HG03378 (cell line): ENCODE measurements at regions not wholly inside any gene's neighbourhood (a gene's known extent, or its start where the extent isn't known, plus 50 kb on each side); places are given as distances from the start of the nearest gene placed in this dataset.
"Not testable (repeated sequence)": the region's sequence is repeated elsewhere in the genome, so short reads cannot be mapped to it uniquely, and the experiment has no call there.

Source experiments
- ATAC-seq: cut with Tn5 transposase; IDR thresholded peaks from one replicate; pipeline ENCODE4 v1.9.1; 2021; ENCODE audit warnings: mild to moderate bottlenecking, moderate library complexity; ENCODE audit not compliant: unreplicated experiment

DNA sequence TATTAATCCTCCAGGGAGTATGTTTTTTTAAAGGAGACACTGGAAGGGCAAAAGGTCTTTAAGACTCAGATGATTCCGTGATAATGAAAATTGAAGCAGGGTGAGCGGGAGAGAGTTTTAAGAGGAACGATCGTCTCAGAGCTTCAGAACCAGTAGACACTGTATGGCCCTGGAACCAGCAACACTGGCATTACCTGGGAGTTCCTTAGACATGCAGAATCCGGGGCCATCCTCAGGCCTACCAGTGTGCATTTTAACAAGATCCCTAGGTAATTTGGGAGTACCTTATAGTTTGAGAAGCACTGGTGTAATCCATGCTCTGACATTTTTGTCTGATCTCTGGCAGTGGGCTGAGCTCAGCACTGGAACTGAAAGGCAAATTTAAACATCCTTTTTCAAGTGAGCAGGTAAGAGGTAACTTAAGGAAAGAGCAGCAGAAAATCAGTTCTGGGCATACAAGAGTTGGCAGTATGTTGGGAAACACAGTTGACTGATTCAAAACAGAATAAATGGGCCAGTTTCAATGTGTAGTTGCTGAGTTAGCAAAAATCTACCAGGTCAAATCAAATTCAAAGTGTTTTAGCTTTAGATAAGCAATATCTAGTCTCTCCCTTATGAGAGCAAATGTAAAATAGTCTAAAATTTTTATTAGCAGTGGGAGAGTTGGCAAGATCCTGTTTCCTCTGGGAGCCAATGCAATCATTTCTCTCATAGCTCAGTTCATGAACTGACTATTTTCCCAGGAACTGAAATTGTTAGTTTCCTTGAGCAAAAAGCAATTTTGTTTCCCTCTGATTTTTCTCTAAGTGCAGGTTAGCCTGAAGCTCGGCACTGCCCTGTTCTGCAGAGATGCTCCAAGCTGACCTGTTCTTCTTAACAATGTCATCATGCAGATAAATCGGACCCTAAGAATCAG, 97.2 kb upstream of the ELMO1 start:
- ATAC-seq: no peak

DNA sequence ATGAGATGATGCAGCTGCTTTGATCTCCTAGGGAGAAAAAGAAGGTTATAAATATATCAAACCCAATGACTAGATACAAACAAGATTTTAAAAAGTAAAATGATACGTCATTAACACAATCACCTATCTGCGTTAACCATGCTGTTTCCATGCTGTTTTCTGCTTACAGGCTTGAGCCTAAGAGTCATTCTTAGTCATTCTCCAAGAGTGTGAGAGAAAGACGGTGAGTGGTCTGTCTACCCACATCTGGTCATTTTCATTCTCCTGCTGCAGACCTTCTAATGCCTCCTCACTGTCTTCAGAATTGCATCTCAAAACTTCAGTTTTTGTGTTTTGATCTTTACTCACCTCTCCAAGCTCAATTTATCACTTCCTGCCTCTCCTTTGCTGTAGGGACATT, 98.0 kb upstream of the ELMO1 start:
- ATAC-seq: no peak

DNA sequence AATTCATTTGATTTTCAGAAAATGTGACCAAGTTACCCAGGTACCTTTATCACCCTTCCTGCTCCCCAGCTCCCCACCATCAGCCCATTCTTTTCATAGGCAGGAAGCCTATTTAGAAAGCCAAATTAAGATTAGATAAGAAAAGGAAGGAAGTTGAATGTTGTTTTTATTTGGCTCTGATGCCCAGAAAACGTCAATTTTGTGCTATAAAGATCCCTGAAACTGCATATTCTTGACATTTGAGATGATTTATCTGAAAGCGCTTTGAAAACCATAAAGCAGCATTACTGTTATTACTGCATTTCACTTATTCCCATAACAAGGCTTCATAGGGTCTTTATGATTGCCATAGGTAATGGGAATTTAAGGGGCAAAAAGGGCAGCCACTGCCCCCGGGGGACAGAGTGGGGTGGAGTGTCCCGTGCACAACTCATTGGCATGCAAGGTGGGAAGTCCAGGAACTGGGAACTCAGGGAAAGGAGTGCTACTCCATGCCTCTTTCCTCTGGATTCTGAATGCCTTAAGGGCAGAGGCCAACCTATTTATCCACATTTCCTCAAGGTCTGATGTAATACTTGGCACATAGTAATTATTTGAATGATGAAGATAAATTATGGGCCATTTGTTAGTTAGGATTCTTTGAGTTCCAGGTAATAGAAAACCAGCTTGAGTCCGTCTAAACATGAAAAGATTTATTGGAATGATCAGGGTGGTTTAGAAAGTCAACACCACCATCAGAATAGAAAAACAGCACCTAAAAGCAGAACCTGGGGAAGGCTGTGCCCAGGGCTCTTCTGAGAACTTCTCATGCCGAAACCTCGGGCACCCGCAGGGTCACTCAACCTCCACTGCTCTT, 100.6 kb upstream of the ELMO1 start:
- no peak for ATAC-seq

DNA sequence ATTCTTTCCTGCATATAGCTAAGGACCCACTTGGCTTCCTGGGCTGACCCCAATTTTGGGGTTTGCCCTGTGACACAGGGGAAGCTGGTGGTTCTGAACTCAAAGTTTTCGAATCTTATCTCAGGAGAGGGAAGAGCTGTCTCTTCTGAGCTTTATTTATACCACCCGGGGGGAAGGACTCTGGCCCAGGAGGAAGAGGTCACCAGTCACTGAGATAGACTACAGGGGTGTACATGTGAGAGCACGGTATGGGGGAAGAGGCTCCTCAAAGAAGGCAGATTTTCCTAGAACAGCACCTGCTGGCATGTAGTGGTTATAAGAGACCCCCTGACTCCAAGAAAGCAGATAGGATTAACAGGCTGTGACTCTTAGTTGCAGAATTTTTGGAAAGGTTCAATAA, 101.8 kb upstream of the ELMO1 start:
- ATAC-seq: no peak

DNA sequence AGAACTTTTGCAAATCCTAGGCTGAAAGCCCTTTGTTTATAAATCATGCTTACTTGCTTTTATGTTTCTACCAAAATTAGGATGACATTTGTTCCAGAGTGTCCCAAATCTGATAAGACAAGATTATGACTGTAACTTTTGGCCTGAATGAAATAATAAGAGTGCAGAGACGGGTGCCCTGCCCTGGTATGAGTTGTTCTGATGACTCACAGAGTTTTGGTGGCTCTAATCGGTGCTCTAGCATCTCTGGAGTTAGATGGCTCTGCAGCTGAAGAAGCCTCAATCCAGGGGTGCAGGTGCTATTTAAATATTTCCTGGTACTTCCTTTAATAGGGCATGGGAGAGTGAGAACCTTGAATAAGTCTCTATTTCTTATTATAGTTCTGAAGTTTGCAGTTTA, 102.2 kb upstream of the ELMO1 start:
- no peak for ATAC-seq

DNA sequence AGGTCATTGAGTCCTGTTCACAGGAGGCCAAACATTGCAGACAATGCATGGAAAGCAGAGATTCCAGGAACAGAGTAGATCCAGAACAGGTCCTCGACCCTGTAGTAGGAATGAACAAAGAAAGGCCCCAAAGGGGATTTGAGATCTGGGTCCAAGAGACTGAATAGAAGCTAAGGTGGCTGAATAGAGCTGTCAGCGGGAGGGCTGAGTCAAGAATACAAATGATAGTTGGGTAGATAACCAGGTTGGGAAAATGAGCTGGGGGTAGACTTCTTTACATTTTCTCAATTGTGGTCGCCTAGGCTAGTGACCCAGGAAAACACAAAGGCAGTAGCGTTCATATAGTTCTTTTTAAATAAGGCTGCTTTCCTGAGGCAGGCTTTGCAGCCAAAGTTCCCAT, 103.4 kb upstream of the ELMO1 start:
- no peak for ATAC-seq

DNA sequence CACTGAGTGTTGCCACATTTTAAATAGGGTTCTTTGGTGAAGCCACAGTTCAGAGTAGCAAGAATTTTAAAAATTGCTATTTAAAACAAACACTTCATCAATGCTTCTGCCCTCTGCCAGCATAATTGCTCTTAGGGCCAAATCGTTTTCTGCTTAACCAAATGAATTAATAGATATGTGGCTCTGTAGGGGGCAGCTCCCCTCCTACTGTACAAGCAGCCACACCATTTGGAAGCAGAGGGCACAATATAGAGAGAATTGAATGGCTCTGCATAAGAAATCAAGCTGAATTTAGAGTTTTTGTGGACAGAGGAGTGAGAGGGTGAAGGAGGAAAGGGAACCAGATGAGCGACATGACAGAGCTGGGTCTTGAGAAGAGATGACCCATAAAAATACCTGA, 103.8 kb upstream of the ELMO1 start:
- ATAC-seq: not testable (repeated sequence)

DNA sequence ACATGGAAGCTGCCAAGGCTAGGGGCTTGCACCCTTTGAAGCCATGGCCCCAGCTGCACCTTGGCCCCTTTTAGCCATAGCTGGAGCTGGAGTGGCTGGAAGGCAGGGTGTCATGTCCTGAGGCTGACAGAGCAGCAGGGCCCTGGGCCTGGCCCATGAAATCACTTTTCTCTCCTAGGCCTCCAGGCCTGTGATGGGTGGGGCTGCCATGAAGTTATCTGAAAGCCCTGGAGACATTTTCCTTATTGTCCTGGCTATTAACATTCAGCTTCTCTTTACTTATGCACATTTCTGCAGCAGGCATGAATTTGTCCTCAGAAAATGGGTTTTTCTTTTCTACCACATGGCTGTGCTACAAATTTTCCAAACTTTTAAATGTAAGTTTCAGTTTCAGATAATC, 106.9 kb upstream of the ELMO1 start:
- no peak for ATAC-seq

DNA sequence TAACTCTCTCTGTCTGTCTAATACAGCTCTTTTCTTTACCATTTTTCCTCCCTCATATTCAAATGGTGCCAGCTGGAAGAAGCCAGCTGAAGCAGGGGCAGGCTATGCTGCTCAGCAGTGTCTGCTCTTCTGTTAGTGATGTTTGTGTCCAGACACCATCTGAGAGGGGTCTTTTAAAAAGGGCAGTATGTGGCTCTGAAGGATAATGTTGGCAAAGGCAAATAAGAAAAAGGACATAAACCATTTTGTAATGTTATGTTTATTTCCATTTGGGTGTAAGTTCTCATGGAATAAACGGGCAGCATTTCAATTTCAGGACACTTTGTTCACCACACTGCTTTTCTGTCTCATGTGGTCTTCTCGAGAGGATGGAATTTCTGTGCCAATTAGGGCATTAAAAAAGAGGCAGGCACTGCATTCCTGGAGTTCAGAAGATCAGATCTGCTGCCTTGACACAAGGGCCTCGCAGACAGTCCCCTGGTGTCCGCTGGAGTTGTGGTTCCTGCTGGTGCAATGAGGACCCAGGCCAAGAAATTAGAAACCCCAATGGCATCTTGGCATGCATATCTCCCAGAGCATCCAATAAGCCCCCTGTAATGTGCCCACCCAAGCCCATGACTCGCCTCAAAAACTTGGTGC, 109.0 kb upstream of the ELMO1 start:
- no peak for ATAC-seq

DNA sequence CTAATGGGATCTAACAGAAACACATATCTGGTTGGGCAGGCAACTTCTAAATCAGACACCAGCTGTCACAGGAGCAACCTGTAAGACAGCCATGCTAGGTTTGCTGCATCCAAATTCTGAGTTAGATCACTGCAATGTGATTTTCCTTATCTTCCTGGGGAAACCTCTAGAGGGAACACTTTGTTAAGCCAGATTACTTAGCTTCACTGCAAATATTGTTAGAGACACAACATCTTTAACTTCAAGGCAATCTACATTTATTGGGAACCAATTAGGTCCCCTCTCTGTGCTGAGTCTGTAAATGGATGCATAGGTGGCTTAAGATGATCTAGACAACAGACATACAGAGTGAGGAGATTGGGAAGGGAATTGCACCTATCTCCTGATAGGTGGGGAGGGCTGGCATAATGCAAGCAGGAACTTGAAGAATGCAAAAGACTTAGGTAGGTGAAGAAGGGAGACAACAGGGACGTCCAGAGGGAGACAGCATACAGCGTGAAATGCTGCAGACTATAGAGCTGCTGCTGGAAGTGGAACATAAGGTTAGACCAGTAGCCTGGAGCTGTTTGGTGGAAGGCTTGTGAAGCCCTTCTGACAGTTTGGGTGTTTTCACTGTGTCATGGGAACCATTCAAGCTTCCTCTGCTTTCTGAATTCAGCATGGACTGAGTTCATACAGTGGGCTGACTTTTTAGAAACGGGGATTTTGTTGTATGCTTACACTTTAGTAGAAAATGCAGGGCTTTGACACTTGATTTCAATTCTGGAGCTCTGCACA, 109.8 kb upstream of the ELMO1 start:
- ATAC-seq: no peak

DNA sequence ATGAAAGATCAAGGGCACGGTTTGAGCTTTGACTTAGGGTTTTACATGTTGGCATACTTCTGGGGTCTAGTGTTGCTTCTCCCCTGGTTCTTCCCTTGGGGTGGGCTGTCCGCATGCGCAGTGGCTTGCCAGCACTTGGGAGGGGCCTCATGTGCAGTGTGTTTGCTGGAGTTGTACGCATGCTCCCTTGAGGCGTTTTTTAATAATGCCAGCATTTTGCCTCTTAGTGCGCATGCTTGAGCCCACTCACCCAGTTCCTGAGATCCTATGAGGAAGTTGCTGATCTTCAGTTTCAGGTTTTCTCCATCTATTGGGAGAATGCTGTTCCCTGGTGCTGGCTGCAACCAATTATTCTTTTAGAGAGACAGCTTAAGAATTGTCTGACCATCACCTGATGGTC, 113.4 kb upstream of the GPR141 start:
- ATAC-seq: no peak

DNA sequence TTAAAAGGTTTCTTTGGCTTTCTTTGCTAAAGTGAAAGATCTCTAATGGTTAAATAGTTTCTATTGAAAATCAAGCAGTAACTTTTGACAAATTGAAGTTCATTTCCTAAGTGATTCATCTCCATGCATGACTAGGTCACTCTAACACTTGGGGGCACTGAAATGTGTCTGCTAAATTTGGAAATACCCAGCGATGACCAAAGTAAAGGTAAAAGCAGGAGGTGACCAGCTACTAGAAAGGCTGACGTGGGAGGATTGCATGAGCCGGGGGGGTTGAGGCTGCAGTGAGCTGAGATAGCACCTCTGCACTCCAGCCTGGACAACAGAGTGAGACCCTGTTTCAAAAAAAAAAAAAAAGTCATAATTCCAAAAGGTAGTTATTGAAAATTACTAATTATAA, 111.8 kb upstream of the GPR141 start:
- no peak for ATAC-seq

DNA sequence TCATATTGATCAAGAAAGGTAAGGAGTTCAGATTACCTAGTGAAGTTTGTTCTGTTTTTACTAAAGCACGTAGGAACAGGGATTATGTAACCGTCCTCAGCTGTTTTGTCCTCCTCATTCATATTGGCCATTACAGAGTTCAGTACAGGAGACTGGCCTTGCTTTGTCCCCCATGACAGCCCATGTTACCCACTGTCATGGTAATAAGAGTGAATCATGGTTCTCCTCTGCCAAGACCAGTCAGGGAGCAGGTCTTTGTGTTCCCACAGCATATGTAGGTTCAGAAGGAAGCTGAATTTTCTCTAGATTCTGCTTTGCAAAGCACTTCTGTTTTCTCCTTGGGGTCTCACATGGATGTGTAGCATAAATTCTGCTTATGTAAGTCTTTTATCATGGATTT, 106.2 kb upstream of the GPR141 start:
- no peak for ATAC-seq

DNA sequence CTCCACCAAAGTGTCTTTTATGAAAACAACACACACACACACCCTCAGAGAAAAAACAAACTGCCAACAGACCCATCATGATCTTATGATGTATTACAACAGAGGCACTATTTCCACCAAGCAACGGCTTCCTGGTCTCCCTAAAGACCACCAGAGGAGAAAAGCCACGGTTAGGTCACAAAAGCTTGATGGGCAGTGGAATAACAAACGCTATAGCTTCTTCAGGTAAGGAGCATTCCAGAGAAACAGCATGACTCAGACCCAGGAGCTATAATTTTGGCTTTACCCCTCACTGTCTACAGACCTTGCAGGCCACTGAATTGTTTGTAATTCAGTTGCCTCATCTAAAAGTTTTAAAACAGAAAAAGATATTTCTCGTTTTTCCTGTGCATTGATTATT, 105.7 kb upstream of the GPR141 start:
- ATAC-seq: no peak

DNA sequence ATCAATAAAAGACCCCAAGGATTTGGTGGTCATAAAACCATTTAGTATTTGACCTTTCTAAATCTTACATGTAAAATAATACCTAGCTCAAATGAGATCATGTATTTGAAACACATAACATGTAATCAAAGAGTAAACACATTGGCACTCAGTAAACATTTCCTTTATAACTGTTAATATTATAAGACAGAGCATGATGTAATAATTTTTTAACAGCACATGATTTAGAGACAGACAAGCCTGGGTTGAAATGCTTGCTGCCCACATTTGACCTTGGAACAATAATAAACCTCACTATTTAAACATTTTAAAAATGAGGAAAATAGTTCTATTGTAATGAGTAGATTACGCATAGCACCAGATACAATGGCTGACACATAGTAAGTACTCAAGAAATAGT, 105.2 kb upstream of the GPR141 start:
- no peak for ATAC-seq

DNA sequence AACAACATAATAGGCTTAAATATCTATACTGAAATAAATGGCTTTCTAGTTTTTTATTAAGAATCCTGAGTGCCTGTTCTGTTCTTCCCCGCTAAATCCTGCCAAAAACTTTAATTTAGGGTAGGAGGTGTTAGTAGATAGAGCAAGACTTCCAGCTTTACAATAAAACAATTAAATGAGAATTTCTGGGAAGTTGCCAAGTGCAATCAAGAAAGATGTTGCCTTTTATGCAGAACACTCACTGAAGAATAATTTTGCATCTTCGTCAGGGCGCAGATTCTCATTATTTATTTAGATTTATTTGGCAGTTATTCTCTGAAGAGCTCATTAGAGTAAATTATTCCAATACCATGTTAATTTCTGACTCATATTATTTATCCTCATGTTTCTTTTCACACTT, 103.2 kb upstream of the GPR141 start:
- no peak for ATAC-seq

DNA sequence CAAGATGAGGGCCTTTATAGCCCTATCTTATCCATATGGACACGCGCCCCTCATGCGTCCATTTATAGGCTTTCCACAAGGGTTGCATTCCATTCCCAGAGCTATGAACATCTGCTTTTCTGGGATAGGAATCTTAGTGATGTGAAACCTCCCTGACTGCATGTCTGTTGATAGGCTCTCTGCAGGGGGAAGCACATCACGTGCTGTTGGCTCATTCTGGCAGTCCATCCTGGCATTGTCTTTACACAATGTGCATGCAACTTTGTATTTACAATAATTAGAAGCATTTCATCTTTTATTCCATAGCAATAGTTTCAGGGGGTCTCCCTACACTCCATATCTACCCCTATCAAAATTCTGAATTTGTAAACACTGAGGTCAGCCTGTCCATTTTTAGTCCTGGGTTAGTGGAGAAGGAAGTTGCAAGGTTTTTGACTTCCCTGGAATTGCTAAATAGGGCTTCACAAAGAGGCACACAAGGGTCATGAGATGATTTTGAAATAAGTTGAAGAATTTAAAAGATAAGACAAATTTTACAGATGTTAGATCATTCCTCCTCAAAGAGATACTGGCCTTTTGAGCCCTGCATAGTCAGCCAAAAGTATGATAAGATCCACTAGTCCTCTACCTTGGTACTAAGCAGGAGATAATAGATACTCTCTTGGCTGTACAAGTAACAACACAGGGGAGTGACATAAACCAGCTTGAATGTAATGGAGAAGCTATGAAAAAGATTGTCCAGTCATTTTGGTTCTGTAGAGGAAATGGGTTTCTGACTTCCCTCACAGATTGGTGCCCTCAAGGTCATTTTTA, 98.7 kb upstream of the GPR141 start:
- ATAC-seq: not testable (repeated sequence)

DNA sequence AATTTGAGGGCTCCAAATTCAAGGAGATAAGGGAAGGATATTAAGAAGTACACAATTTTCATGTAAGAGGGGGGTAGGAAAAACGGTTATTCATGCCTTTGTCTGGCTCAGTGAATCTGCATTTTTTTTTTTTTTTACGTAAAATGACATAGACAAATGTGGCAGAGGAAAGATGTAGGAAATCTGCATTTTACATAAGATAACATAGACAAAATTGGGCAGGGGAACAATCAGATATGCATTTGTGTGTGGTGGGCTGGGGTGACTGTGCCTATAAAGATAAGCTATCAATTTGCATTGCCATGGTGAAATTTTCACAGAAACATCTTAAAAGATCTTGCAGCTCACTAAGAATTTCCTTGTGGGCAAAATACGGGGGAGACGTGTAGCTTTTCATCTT, 92.7 kb upstream of the GPR141 start:
- ATAC-seq: no peak

DNA sequence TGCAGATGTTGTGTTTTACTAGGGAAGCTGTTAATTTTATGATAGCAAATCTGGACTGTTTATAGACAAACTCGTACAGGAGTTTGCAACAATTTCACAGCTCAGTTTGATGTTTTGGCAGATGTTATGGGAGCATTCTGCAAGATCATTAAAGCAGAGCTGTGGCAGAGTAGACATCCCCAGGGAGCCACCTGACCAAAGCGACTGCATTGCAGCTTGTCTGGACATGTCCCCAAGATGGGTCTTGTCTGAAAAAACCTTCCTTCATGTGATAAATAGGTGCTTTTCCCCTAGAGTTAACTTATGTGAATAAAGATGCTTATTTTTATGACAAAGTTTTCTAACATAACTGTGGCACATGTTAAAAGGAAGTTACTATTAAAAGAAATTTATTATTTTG, 91.2 kb upstream of the GPR141 start:
- no peak for ATAC-seq

DNA sequence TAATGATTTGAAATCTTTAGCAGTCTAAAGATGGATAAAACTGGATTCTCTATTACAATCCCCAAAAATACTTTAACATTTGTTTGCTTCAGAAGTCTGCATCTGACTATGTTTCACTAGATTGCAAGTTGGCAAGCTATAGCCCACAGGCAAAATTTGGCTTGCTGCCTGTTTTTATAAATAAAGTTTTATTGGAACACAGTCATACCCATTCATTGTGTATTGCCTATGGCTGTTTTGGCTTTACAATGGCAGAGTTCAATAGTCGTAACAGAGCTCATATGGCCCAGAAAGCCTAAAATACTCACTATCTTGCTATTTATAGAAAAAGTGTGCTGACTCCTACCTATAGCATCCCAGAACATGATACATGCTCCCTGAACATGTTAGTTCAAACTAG, 89.0 kb upstream of the GPR141 start:
- ATAC-seq: no peak
